ENCODE measurements at regions not wholly inside any gene's neighbourhood (a gene's known extent, or its start where the extent isn't known, plus 50 kb on each side); places are given as distances from the start of the nearest gene placed in this dataset.

GRCh38 chr11:114989536-114989935, 311.2 kb downstream of the NXPE2 start:
- SMC1A ChIA-PET (ENCODE audit: uncharacterized antibody, unreplicated experiment) = no interaction called here
- Histone ChIP-seq H3K27me3 (replicated peaks in 1 of 2; ENCODE audit: control insufficient read depth in 2 of 2, insufficient read depth in 2 of 2, low read length in 1 of 2) (peaks cover 0 to 3% of the 10 kb centered on the region in 2 experiments; a peak in 1 of 4 replicates), H3K4me2 (ENCODE audit: control insufficient read depth, insufficient read depth) (no peak overlapping the region), H2AFZ (ENCODE audit: control insufficient read depth, low read depth, low read length) (no peak overlapping the region), H3K36me3 (ENCODE audit: control insufficient read depth in 2 of 2, insufficient read depth in 2 of 2, low read length in 1 of 2) (no peaks in the 10 kb centered on the region), H3K9me3 (replicated peaks; ENCODE audit: control insufficient read depth, insufficient read depth, low read length) (no peaks in the 10 kb centered on the region), H4K20me1 (ENCODE audit: control insufficient read depth, insufficient read depth) (no peaks in the 10 kb centered on the region), H3K27ac (ENCODE audit: control insufficient read depth, insufficient read depth) (no peak overlapping the region), H3K4me1 (ENCODE audit: control insufficient read depth, insufficient read depth, low read length) (no peaks in the 10 kb centered on the region), H3K79me2 (ENCODE audit: control insufficient read depth, insufficient read depth, low read length) (no peaks in the 10 kb centered on the region), H3K9ac (ENCODE audit: control insufficient read depth, insufficient read depth, low read length) (no peak overlapping the region), H3K4me3 (no peak overlapping the region)
- DNase-seq (ENCODE audit: low read depth, low spot score) (no peak), ATAC-seq (no peak), FAIRE-seq (no peak)
- in situ Hi-C loops (cut with MboI) = no loop called here
- CTCF ChIA-PET = interaction anchor here (0.6 kb wide), 1 partner anchor 117 kb away, joined by 3 read pairs; no protein-coding TSS in a partner anchor
- RAD21 ChIA-PET (ENCODE audit: unreplicated experiment) = no interaction called here
- intact Hi-C loops (cut with micrococcal nuclease; ENCODE audit: unreplicated experiment) = no loop called here
- POLR2A ChIA-PET = no interaction called here
- no TSS peak for BruUV-seq (replicated peaks)
- WGBS (ENCODE audit: insufficient coverage, insufficient replicate concordance, low lambda C conversion rate, missing lambda C conversion rate) = 11% methylated on average over 9 of the region's 9 CpGs
- TF ChIP-seq JUND (IDR thresholded peaks at IDR 0.05; ENCODE audit: low read depth, low read length) = no peak
- TF ChIP-seq KDM1A (IDR thresholded peaks at IDR 0.05; ENCODE audit: borderline replicate concordance) = no peak
- no peak for TF ChIP-seq DPF2 (IDR thresholded peaks at IDR 0.05)
- TF ChIP-seq CUX1 (IDR thresholded peaks at IDR 0.05; ENCODE audit: insufficient replicate concordance, low read depth, low read length) = no peak
- TF ChIP-seq, protein P1, sequence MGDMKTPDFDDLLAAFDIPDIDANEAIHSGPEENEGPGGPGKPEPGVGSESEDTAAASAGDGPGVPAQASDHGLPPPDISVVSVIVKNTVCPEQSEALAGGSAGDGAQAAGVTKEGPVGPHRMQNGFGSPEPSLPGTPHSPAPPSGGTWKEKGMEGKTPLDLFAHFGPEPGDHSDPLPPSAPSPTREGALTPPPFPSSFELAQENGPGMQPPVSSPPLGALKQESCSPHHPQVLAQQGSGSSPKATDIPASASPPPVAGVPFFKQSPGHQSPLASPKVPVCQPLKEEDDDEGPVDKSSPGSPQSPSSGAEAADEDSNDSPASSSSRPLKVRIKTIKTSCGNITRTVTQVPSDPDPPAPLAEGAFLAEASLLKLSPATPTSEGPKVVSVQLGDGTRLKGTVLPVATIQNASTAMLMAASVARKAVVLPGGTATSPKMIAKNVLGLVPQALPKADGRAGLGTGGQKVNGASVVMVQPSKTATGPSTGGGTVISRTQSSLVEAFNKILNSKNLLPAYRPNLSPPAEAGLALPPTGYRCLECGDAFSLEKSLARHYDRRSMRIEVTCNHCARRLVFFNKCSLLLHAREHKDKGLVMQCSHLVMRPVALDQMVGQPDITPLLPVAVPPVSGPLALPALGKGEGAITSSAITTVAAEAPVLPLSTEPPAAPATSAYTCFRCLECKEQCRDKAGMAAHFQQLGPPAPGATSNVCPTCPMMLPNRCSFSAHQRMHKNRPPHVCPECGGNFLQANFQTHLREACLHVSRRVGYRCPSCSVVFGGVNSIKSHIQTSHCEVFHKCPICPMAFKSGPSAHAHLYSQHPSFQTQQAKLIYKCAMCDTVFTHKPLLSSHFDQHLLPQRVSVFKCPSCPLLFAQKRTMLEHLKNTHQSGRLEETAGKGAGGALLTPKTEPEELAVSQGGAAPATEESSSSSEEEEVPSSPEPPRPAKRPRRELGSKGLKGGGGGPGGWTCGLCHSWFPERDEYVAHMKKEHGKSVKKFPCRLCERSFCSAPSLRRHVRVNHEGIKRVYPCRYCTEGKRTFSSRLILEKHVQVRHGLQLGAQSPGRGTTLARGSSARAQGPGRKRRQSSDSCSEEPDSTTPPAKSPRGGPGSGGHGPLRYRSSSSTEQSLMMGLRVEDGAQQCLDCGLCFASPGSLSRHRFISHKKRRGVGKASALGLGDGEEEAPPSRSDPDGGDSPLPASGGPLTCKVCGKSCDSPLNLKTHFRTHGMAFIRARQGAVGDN (IDR thresholded peaks at IDR 0.05) = no peak
- TF ChIP-seq SREBF1 (IDR thresholded peaks at IDR 0.05; ENCODE audit: low read length) = no peak
- no peak for TF ChIP-seq E4F1 (IDR thresholded peaks at IDR 0.05; ENCODE audit: borderline replicate concordance, partially characterized antibody)
- no peak for TF ChIP-seq MYC (IDR thresholded peaks at IDR 0.05; ENCODE audit: insufficient read depth, insufficient read length, insufficient replicate concordance, low read length, severe bottlenecking)
- TF ChIP-seq RBBP5 (conservative IDR thresholded peaks at IDR 0.05) = no peak
- no peak for TF ChIP-seq HDAC2 (IDR thresholded peaks at IDR 0.05)
- TF ChIP-seq POLR2A (IDR thresholded peaks at IDR 0.05; ENCODE audit: low read depth, low read length) = no peak
- no peak for TF ChIP-seq ZNF24 (IDR thresholded peaks at IDR 0.05)
- no peak for TF ChIP-seq RCOR1 (conservative IDR thresholded peaks at IDR 0.05; ENCODE audit: low read depth, low read length)
- no peak for TF ChIP-seq BHLHE40 (IDR thresholded peaks at IDR 0.05; ENCODE audit: borderline replicate concordance in 1 of 2, low read depth in 2 of 2, low read length in 1 of 2)
- no peak for TF ChIP-seq CHD1 (IDR thresholded peaks at IDR 0.05; ENCODE audit: low read depth, low read length)
- TF ChIP-seq HDGF (IDR thresholded peaks at IDR 0.05) = no peak

All from GM12878 (cell line).